Right renal pelvis (tissue), 4 donors: ENCODE measurements at regions not wholly inside any gene's neighbourhood (a gene's known extent, or its start where the extent isn't known, plus 50 kb on each side); places are given as distances from the start of the nearest gene placed in this dataset.

ENCODE experiments used
- DNase-seq, 4 donors: peaks; one replicate each; pipeline ENCODE4 v3.0.0-alpha.2; 2013; ENCODE audit warnings: low read depth in 4 of 4, low spot score in 3 of 4, missing footprints in 1 of 4

- DNase-seq: no peak
Measured at GRCh38 chr5:3811116-3811515, 215.5 kb downstream of the IRX1 start.

GRCh38 chr5:3818624-3819023 lies 223.0 kb downstream of the IRX1 start:
- no peak for DNase-seq

- no peak for DNase-seq
Measured at GRCh38 chr5:3825531-3826451, 230.2 kb downstream of the IRX1 start.

GRCh38 chr5:3827624-3828023 lies 232.0 kb downstream of the IRX1 start:
- no peak for DNase-seq

- no peak for DNase-seq
Measured at GRCh38 chr5:3828761-3829160, 233.1 kb downstream of the IRX1 start.

GRCh38 chr5:3833566-3833965 lies 237.9 kb downstream of the IRX1 start:
- no peak for DNase-seq

GRCh38 chr5:3835811-3836210 lies 240.2 kb downstream of the IRX1 start:
- DNase-seq: no peak

GRCh38 chr5:3836528-3836927 lies 240.9 kb downstream of the IRX1 start:
- no peak for DNase-seq

- DNase-seq: no peak
Measured at GRCh38 chr5:3837506-3837905, 241.9 kb downstream of the IRX1 start.

- DNase-seq: no peak
Measured at GRCh38 chr5:3839151-3839550, 243.5 kb downstream of the IRX1 start.

GRCh38 chr5:3842591-3842990 lies 247.0 kb downstream of the IRX1 start:
- DNase-seq: no peak

GRCh38 chr5:3843706-3844105 lies 248.1 kb downstream of the IRX1 start:
- DNase-seq: no peak

GRCh38 chr5:3844266-3844665 lies 248.6 kb downstream of the IRX1 start:
- no peak for DNase-seq

- no peak for DNase-seq
Measured at GRCh38 chr5:3845230-3845629, 249.6 kb downstream of the IRX1 start.

- no peak for DNase-seq
Measured at GRCh38 chr5:3852161-3852916, 256.7 kb downstream of the IRX1 start.

GRCh38 chr5:3853362-3853761 lies 257.7 kb downstream of the IRX1 start:
- DNase-seq: no peak

- DNase-seq: no peak
Measured at GRCh38 chr5:3854188-3854821, 258.7 kb downstream of the IRX1 start.

- no peak for DNase-seq
Measured at GRCh38 chr5:3856036-3856435, 260.4 kb downstream of the IRX1 start.

GRCh38 chr5:3858524-3858923 lies 262.9 kb downstream of the IRX1 start:
- no peak for DNase-seq

- no peak for DNase-seq
Measured at GRCh38 chr5:3862906-3863305, 267.3 kb downstream of the IRX1 start.

GRCh38 chr5:3875144-3875543 lies 279.5 kb downstream of the IRX1 start:
- DNase-seq: no peak
